ENCODE measurements at regions not wholly inside any gene's neighbourhood (a gene's known extent, or its start where the extent isn't known, plus 50 kb on each side); places are given as distances from the start of the nearest gene placed in this dataset.

- WGBS (ENCODE audit: low lambda C conversion rate), result 8% methylated on average over 3 of the region's 3 CpGs
- Histone ChIP-seq H3K9ac (ENCODE audit: insufficient read depth, low read depth, low read length) (no peak overlapping the region), H3K4me1 (ENCODE audit: insufficient read depth, low read length) (no peaks in the 10 kb centered on the region), H3K4me2 (ENCODE audit: low read depth, low read length) (no peak overlapping the region), H4K20me1 (ENCODE audit: insufficient read depth, low read length) (no peaks in the 10 kb centered on the region), H2AFZ (ENCODE audit: low read length) (no peak overlapping the region), H3K27ac (ENCODE audit: extremely low read length, insufficient read depth, low read length) (no peak overlapping the region), H3K27me3 (ENCODE audit: control insufficient read depth in 1 of 2, insufficient read depth in 2 of 2, low read length in 2 of 2) (no peaks in the 10 kb centered on the region; a peak in 1 of 5 replicates), H3K79me2 (ENCODE audit: insufficient read depth, low read length) (no peaks in the 10 kb centered on the region), H3K36me3 (replicated peaks in 1 of 2; ENCODE audit: control insufficient read depth in 1 of 2, insufficient read depth in 2 of 2, low read length in 2 of 2) (no peaks in the 10 kb centered on the region), H3K9me3 (ENCODE audit: low read length) (no peaks in the 10 kb centered on the region), H3K4me3 (replicated peaks in 1 of 3; ENCODE audit: insufficient read depth in 1 of 3, low read depth in 2 of 3, low read length in 3 of 3) (no peak overlapping the region)
- in situ Hi-C loops (cut with HindIII; ENCODE audit: extremely low pct_ligation_motif_present, low pct_unique_long_range_greater_than_20kb), result no loop called here
- TF ChIP-seq SRSF9 (IDR thresholded peaks at IDR 0.05; ENCODE audit: borderline replicate concordance, insufficient read depth, low read depth, low read length, poor library complexity, severe bottlenecking), result no peak
- TF ChIP-seq TEF (CRISPR knock-in tag; IDR thresholded peaks at IDR 0.05), result no peak
- TF ChIP-seq MEIS1 (CRISPR knock-in tag; IDR thresholded peaks at IDR 0.05; ENCODE audit: borderline replicate concordance), result no peak
- TF ChIP-seq ZNF33A (CRISPR knock-in tag; IDR thresholded peaks at IDR 0.05; ENCODE audit: borderline replicate concordance), result no peak
- TF ChIP-seq, protein P1, sequence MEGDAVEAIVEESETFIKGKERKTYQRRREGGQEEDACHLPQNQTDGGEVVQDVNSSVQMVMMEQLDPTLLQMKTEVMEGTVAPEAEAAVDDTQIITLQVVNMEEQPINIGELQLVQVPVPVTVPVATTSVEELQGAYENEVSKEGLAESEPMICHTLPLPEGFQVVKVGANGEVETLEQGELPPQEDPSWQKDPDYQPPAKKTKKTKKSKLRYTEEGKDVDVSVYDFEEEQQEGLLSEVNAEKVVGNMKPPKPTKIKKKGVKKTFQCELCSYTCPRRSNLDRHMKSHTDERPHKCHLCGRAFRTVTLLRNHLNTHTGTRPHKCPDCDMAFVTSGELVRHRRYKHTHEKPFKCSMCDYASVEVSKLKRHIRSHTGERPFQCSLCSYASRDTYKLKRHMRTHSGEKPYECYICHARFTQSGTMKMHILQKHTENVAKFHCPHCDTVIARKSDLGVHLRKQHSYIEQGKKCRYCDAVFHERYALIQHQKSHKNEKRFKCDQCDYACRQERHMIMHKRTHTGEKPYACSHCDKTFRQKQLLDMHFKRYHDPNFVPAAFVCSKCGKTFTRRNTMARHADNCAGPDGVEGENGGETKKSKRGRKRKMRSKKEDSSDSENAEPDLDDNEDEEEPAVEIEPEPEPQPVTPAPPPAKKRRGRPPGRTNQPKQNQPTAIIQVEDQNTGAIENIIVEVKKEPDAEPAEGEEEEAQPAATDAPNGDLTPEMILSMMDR (CRISPR knock-in tag; IDR thresholded peaks at IDR 0.05), result no peak
- no peak for TF ChIP-seq ZNF891 (CRISPR knock-in tag; IDR thresholded peaks at IDR 0.05)
- TF ChIP-seq, protein P2, sequence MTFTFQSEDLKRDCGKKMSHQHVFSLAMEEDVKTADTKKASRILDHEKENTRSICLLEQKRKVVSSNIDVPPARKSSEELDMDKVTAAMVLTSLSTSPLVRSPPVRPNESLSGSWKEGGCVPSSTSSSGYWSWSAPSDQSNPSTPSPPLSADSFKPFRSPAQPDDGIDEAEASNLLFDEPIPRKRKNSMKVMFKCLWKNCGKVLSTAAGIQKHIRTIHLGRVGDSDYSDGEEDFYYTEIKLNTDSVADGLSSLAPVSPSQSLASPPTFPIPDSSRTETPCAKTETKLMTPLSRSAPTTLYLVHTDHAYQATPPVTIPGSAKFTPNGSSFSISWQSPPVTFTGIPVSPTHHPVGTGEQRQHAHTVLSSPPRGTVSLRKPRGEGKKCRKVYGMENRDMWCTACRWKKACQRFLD (CRISPR knock-in tag; IDR thresholded peaks at IDR 0.05; ENCODE audit: borderline replicate concordance), result no peak
- TF ChIP-seq GABPA (IDR thresholded peaks at IDR 0.05; ENCODE audit: low read depth, low read length), result no peak
- no peak for TF ChIP-seq GABPA (CRISPR knock-in tag; IDR thresholded peaks at IDR 0.05; ENCODE audit: low read depth)
- ATAC-seq (no peak), FAIRE-seq (no peak), DNase-seq (ENCODE audit: low spot score) (no peak)
- intact Hi-C loops (cut with micrococcal nuclease; ENCODE audit: unreplicated experiment), result no loop called here
- BruUV-seq (replicated peaks), result no TSS peak
- ChIA-PET POLR2A (no interaction called here), CTCF (ENCODE audit: low intra/inter-chr PET ratio, low total read pairs) (no interaction called here)
Observed at GRCh38 chr10:91355998-91356397, 54.1 kb upstream of the HECTD2 start.

All from HepG2 (cell line).